GM12878 (cell line): ENCODE measurements at regions not wholly inside any gene's neighbourhood (a gene's known extent, or its start where the extent isn't known, plus 50 kb on each side); places are given as distances from the start of the nearest gene placed in this dataset.

ENCODE experiments used
- ATAC-seq: fragments of 200-7000 bp; cut with Tn5 transposase; 3 replicates; pipeline ENCODE4 v1.9.1; 2020; ENCODE audit warnings: mild to moderate bottlenecking, moderate library complexity
- BruUV-seq: library from RNA; stranded (reverse); fragments of 400-500 nt; replicated peaks from 2 replicates; lab custom pipeline; 2021; lab: Mats Ljungman, UMichigan
- CTCF ChIA-PET: fragments of 300-600 bp; sonication (Branson Sonifier 250); formaldehyde crosslinking; extraction: SDS; loops from one replicate; lab custom pipeline; 2021; ENCODE audit warnings: inconsistent platforms; lab: Yijun Ruan, JAX
- POLR2A ChIA-PET: fragments of 350-600 bp; formaldehyde crosslinking; extraction: SDS; loops from one replicate; lab custom pipeline; 2021; ENCODE audit warnings: inconsistent platforms; lab: Charles Lee
- RAD21 ChIA-PET: fragments of 300-600 bp; sonication (Branson Sonifier 250); formaldehyde crosslinking; loops from one replicate; lab custom pipeline; 2023; ENCODE audit warnings: antibody characterized with exemption; ENCODE audit not compliant: unreplicated experiment; lab: Charles Lee
- SMC1A ChIA-PET: fragments of 300-600 bp; sonication (Branson Sonifier 250); formaldehyde crosslinking; loops from one replicate; lab custom pipeline; 2023; ENCODE audit not compliant: unreplicated experiment, uncharacterized antibody; lab: Charles Lee
- DNase-seq: peaks from one replicate; pipeline ENCODE4 v3.0.0-alpha.2; 2011; ENCODE audit warnings: low read depth, low spot score
- FAIRE-seq: peaks from 3 replicates; lab custom pipeline; 2011; peaks lifted over from hg19 to GRCh38; lab: Jason Lieb, UNC
- H2AFZ ChIP-seq: 2 replicates; pipeline ENCODE4 v1.6.0; 2011; ENCODE audit warnings: low read depth, low read length, control low read depth; ENCODE audit not compliant: control insufficient read depth
- H3K27ac ChIP-seq: 2 replicates; pipeline ENCODE4 v1.5.1; 2011; ENCODE audit warnings: control low read depth; ENCODE audit not compliant: control insufficient read depth, insufficient read depth
- H3K27me3 ChIP-seq, 2 experiments: replicated peaks in 1 of 2; 2 replicates each; pipeline versions ENCODE4 v1.6.0 to v1.6.1; 2011; ENCODE audit warnings: low read length in 1 of 2; ENCODE audit not compliant: control insufficient read depth in 2 of 2, insufficient read depth in 2 of 2
- H3K36me3 ChIP-seq, 2 experiments: 2 replicates each; pipeline ENCODE4 v1.5.1; 2011; ENCODE audit warnings: low read length in 1 of 2; ENCODE audit not compliant: control insufficient read depth in 2 of 2, insufficient read depth in 2 of 2
- H3K4me1 ChIP-seq: 2 replicates; pipeline ENCODE4 v1.6.1; 2011; ENCODE audit warnings: mild to moderate bottlenecking, low read length, moderate library complexity, mixed read lengths; ENCODE audit not compliant: control insufficient read depth, insufficient read depth
- H3K4me2 ChIP-seq: 2 replicates; pipeline ENCODE4 v1.6.0; 2011; ENCODE audit warnings: control low read depth; ENCODE audit not compliant: control insufficient read depth, insufficient read depth
- H3K4me3 ChIP-seq: fragments of 200-600 bp; sonication (generic); 2 replicates; pipeline ENCODE4 v1.5.1; 2016
- H3K79me2 ChIP-seq: 2 replicates; pipeline ENCODE4 v1.6.0; 2011; ENCODE audit warnings: low read length; ENCODE audit not compliant: control insufficient read depth, insufficient read depth
- H3K9ac ChIP-seq: 2 replicates; pipeline ENCODE4 v1.8.0; 2011; ENCODE audit warnings: low read length, control low read depth, mixed read lengths; ENCODE audit not compliant: control insufficient read depth, insufficient read depth
- H3K9me3 ChIP-seq: replicated peaks from 3 replicates; pipeline ENCODE4 v1.5.1; 2011; ENCODE audit warnings: mild to moderate bottlenecking, low read length; ENCODE audit not compliant: control insufficient read depth, insufficient read depth
- H4K20me1 ChIP-seq: 2 replicates; pipeline ENCODE4 v1.6.0; 2011; ENCODE audit not compliant: control insufficient read depth, insufficient read depth
- BACH1 ChIP-seq: fragments of 450-650 bp; IDR thresholded peaks from 2 replicates; pipeline ENCODE4 v1.6.1; 2017; ENCODE audit warnings: mild to moderate bottlenecking, borderline replicate concordance
- BHLHE40 ChIP-seq, 2 experiments: fragments of 450-650 bp in 1 of 2; IDR thresholded peaks; 2 replicates each; pipeline ENCODE4 v1.6.1; 2011 to 2017; ENCODE audit warnings: low read depth in 2 of 2, borderline replicate concordance in 1 of 2, improper control_type of control experiment in 1 of 2, low read length in 1 of 2, mild to moderate bottlenecking in 1 of 2
- CHD2 ChIP-seq: IDR thresholded peaks from 2 replicates; pipeline ENCODE4 v1.6.1; 2011; ENCODE audit warnings: low read depth, low read length, improper control_type of control experiment, borderline replicate concordance
- HDAC2 ChIP-seq: fragments of 200-600 bp; sonication (generic); IDR thresholded peaks from 2 replicates; pipeline ENCODE4 v1.6.1; 2017
- KLF5 ChIP-seq: fragments of 450-650 bp; IDR thresholded peaks from 2 replicates; pipeline ENCODE4 v1.6.1; 2014; ENCODE audit warnings: mild to moderate bottlenecking; ENCODE audit not compliant: partially characterized antibody
- NR2C2 ChIP-seq: IDR thresholded peaks from 2 replicates; pipeline ENCODE4 v1.6.1; 2011; ENCODE audit warnings: borderline replicate concordance, low read depth; ENCODE audit not compliant: control insufficient read depth, insufficient read length
- RAD51 ChIP-seq: fragments of 450-650 bp; IDR thresholded peaks from 2 replicates; pipeline ENCODE4 v1.6.1; 2016; ENCODE audit warnings: moderate library complexity, mild to moderate bottlenecking, inconsistent platforms
- RBBP5 ChIP-seq: fragments of 200-600 bp; sonication (generic); conservative IDR thresholded peaks from 2 replicates; pipeline ENCODE4 v1.6.1; 2016
- RFX5 ChIP-seq: IDR thresholded peaks from 2 replicates; pipeline ENCODE4 v1.6.1; 2011; ENCODE audit warnings: low read depth, low read length, improper control_type of control experiment
- SIX5 ChIP-seq: IDR thresholded peaks from 2 replicates; pipeline ENCODE4 v1.6.1; 2011; ENCODE audit warnings: mild to moderate bottlenecking, low read depth, low read length, moderate library complexity; ENCODE audit not compliant: severe bottlenecking
- SREBF2 ChIP-seq: IDR thresholded peaks from 2 replicates; pipeline ENCODE4 v1.6.1; 2012; ENCODE audit warnings: mild to moderate bottlenecking, low read length
- STAT3 ChIP-seq: IDR thresholded peaks from 2 replicates; pipeline ENCODE4 v1.6.1; 2011; ENCODE audit warnings: low read depth, low read length, improper control_type of control experiment
- SUPT20H ChIP-seq: IDR thresholded peaks from 2 replicates; pipeline ENCODE4 v1.6.1; 2011; ENCODE audit warnings: low read depth, mild to moderate bottlenecking, low read length, moderate library complexity, borderline replicate concordance; ENCODE audit not compliant: control insufficient read depth
- ZNF217 ChIP-seq: fragments of 450-650 bp; IDR thresholded peaks from 2 replicates; pipeline ENCODE4 v1.6.1; 2017; ENCODE audit warnings: antibody characterized with exemption, mild to moderate bottlenecking
- ZNF24 ChIP-seq: fragments of 450-650 bp; IDR thresholded peaks from 2 replicates; pipeline ENCODE4 v1.6.1; 2017; ENCODE audit warnings: antibody characterized with exemption, mild to moderate bottlenecking
- WGBS: methylation state at CpG from one replicate; pipeline ENCODE4 v1.1.6; 2016; ENCODE audit warnings: low lambda C conversion rate; ENCODE audit not compliant: insufficient replicate concordance, insufficient coverage; ENCODE audit errors: missing lambda C conversion rate; 5-methylcytosine and 5-hydroxymethylcytosine counted together
- in situ Hi-C: fragments of 300-500 bp; cut with MboI; formaldehyde crosslinking; loops from 9 replicates; pipeline ENCODE4 v1.14.3; 2018; ENCODE audit warnings: mixed read lengths
- intact Hi-C: fragments of 100-400 bp; cut with micrococcal nuclease; formaldehyde crosslinking; loops from one replicate; pipeline ENCODE4 v1.14.2; 2022; ENCODE audit not compliant: unreplicated experiment
- TF ChIP-seq, protein P1 (sequence below): fragments of 450-650 bp; IDR thresholded peaks from 2 replicates; pipeline ENCODE4 v1.6.1; 2017; ENCODE audit warnings: mild to moderate bottlenecking, low read depth, inconsistent platforms; ENCODE audit not compliant: poor library complexity, severe bottlenecking
- TF ChIP-seq, protein P2 (sequence below): fragments of 450-650 bp; IDR thresholded peaks from 2 replicates; pipeline ENCODE4 v1.6.1; 2017; ENCODE audit warnings: mild to moderate bottlenecking, moderate library complexity

GRCh38 chr15:35252351-35252865, 167.3 kb upstream of the NANOGP8 start:
- RAD21 ChIA-PET, result no interaction called here
- H3K79me2 ChIP-seq, result no peaks in the 10 kb centered on the region
- FAIRE-seq, result no peak
- TF ChIP-seq RFX5, result no peak
- TF ChIP-seq NR2C2, result no peak
- no peak for TF ChIP-seq SUPT20H
- TF ChIP-seq ZNF24, result no peak
- TF ChIP-seq SIX5, result no peak
- no peak for TF ChIP-seq RBBP5
- no peak for TF ChIP-seq CHD2
- no peak for TF ChIP-seq BACH1
- TF ChIP-seq STAT3, result no peak
- no peak for TF ChIP-seq SREBF2
- TF ChIP-seq, protein P1, sequence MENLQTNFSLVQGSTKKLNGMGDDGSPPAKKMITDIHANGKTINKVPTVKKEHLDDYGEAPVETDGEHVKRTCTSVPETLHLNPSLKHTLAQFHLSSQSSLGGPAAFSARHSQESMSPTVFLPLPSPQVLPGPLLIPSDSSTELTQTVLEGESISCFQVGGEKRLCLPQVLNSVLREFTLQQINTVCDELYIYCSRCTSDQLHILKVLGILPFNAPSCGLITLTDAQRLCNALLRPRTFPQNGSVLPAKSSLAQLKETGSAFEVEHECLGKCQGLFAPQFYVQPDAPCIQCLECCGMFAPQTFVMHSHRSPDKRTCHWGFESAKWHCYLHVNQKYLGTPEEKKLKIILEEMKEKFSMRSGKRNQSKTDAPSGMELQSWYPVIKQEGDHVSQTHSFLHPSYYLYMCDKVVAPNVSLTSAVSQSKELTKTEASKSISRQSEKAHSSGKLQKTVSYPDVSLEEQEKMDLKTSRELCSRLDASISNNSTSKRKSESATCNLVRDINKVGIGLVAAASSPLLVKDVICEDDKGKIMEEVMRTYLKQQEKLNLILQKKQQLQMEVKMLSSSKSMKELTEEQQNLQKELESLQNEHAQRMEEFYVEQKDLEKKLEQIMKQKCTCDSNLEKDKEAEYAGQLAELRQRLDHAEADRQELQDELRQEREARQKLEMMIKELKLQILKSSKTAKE, result no peak
- TF ChIP-seq RAD51, result no peak
- TF ChIP-seq ZNF217, result no peak
- no peak for TF ChIP-seq HDAC2
- TF ChIP-seq, protein P2, sequence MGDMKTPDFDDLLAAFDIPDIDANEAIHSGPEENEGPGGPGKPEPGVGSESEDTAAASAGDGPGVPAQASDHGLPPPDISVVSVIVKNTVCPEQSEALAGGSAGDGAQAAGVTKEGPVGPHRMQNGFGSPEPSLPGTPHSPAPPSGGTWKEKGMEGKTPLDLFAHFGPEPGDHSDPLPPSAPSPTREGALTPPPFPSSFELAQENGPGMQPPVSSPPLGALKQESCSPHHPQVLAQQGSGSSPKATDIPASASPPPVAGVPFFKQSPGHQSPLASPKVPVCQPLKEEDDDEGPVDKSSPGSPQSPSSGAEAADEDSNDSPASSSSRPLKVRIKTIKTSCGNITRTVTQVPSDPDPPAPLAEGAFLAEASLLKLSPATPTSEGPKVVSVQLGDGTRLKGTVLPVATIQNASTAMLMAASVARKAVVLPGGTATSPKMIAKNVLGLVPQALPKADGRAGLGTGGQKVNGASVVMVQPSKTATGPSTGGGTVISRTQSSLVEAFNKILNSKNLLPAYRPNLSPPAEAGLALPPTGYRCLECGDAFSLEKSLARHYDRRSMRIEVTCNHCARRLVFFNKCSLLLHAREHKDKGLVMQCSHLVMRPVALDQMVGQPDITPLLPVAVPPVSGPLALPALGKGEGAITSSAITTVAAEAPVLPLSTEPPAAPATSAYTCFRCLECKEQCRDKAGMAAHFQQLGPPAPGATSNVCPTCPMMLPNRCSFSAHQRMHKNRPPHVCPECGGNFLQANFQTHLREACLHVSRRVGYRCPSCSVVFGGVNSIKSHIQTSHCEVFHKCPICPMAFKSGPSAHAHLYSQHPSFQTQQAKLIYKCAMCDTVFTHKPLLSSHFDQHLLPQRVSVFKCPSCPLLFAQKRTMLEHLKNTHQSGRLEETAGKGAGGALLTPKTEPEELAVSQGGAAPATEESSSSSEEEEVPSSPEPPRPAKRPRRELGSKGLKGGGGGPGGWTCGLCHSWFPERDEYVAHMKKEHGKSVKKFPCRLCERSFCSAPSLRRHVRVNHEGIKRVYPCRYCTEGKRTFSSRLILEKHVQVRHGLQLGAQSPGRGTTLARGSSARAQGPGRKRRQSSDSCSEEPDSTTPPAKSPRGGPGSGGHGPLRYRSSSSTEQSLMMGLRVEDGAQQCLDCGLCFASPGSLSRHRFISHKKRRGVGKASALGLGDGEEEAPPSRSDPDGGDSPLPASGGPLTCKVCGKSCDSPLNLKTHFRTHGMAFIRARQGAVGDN, result no peak
- no peak for TF ChIP-seq KLF5
- TF ChIP-seq BHLHE40 (IDR thresholded peaks at IDR 0.05; ENCODE audit: borderline replicate concordance in 1 of 2, low read depth in 2 of 2, low read length in 1 of 2), result no peak

More at GRCh38 chr15:35252351-35252865, 167.3 kb upstream of the NANOGP8 start:
- no peaks in the 10 kb centered on the region for H3K4me1 ChIP-seq
- no peak for DNase-seq
- BruUV-seq, result no TSS peak
- ChIA-PET POLR2A (no interaction called here), CTCF (interaction anchor here (0.8 kb wide), 1 partner anchor 797 kb away, joined by 3 read pairs; no protein-coding TSS in a partner anchor), SMC1A (no interaction called here)
- H3K36me3 ChIP-seq, result no peaks in the 10 kb centered on the region
- no peak for ATAC-seq
- no peak overlapping the region for H2AFZ ChIP-seq
- no peak overlapping the region for H3K27ac ChIP-seq
- in situ Hi-C loops, result no loop called here
- no peak overlapping the region for H3K4me2 ChIP-seq
- H3K9ac ChIP-seq, result no peak overlapping the region
- intact Hi-C loops, result no loop called here
- WGBS, result 51% methylated on average over 3 of the region's 3 CpGs
- no peaks in the 10 kb centered on the region for H3K9me3 ChIP-seq
- no peaks in the 10 kb centered on the region for H4K20me1 ChIP-seq
- no peak overlapping the region for H3K4me3 ChIP-seq
- no peaks in the 10 kb centered on the region for H3K27me3 ChIP-seq
